GM20000 (cell line): ENCODE measurements at regions not wholly inside any gene's neighbourhood (a gene's known extent, or its start where the extent isn't known, plus 50 kb on each side); places are given as distances from the start of the nearest gene placed in this dataset.

Experiments used
- DNase-seq: peaks from one replicate; pipeline ENCODE4 v3.0.0; 2012; ENCODE audit warnings: low spot score
- TF ChIP-seq, protein P1 (sequence below): IDR thresholded peaks from 2 replicates; pipeline ENCODE4 v1.5.1; 2012; ENCODE audit warnings: mild to moderate bottlenecking, control low read depth; ENCODE audit errors: extremely low read depth, missing control alignments

DNA sequence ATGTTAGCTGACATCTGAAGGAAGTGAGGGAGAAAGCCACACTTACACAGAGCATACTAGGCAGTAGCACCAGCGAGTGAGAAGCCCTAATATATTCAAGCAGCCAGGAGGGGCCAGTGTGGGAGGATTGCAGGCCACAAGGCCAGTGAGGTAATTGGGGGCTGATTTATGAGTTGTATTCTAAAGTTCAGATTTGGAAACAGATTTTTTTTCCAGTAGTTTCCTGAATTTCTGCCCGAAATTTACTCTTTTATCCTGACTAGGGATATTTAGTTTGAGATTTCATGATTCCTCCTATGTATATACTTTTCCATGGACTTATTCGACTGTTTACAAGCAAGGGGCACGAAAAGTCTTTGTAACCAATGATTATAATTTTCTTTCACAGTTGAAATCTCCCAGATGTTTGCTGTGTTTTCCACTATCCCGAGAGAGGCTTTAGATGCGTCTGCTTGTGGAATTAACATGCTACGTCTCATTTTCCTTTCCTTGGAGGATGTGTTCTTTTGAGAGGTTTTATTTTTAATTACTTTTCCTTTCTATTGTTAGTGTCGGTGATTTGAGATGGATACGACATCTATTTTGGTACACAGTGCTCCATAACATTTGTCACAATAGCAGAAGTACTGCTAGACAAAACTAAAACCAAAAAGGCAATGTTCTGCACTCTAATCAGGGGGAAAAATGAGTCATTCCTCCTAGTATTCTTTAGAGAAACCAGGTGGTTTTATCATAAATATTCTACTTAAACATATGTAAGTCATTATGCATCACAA, 356.3 kb upstream of the HSF2 start:
- no peak for DNase-seq
- TF ChIP-seq, protein P1, sequence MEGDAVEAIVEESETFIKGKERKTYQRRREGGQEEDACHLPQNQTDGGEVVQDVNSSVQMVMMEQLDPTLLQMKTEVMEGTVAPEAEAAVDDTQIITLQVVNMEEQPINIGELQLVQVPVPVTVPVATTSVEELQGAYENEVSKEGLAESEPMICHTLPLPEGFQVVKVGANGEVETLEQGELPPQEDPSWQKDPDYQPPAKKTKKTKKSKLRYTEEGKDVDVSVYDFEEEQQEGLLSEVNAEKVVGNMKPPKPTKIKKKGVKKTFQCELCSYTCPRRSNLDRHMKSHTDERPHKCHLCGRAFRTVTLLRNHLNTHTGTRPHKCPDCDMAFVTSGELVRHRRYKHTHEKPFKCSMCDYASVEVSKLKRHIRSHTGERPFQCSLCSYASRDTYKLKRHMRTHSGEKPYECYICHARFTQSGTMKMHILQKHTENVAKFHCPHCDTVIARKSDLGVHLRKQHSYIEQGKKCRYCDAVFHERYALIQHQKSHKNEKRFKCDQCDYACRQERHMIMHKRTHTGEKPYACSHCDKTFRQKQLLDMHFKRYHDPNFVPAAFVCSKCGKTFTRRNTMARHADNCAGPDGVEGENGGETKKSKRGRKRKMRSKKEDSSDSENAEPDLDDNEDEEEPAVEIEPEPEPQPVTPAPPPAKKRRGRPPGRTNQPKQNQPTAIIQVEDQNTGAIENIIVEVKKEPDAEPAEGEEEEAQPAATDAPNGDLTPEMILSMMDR: no peak

DNA sequence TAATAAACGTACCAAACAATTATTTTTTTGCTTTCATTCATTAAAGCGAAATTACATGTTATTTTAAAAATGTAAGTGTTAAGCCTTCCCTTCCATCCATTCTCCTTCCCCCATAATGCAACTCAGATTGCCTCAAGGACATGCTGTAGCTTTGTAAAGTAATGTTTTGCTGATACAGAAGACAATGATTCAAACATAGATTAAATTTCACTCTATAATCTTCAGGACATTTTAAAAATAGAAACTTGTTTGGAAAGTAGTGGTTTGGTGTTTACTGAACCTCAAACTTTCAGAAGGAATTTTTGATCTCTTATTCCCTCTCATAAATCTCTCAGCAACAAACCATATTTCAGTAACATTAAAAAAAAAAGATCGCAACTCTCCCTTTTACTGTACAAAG, 350.9 kb upstream of the HSF2 start:
- DNase-seq: no peak
- TF ChIP-seq, protein P1: no peak

DNA sequence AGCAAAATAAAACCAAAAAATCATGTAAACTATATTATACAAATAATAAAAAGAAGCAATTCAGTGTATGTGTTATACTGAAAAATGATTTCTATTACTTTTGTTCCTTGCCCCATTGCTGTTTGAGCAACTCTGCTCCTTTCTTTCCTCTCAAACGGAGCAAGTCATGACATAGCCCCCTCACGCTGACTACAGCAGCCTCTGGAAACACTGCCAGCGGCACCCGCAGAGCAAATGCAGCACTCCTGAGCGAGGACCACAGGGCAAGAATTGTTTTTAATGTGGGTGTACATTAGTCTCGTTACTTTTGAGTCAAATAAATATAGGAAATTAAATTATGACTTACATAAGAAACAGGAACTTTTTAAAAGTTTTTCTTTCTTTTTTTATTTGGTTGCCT, 350.1 kb upstream of the HSF2 start:
- no peak for DNase-seq

DNA sequence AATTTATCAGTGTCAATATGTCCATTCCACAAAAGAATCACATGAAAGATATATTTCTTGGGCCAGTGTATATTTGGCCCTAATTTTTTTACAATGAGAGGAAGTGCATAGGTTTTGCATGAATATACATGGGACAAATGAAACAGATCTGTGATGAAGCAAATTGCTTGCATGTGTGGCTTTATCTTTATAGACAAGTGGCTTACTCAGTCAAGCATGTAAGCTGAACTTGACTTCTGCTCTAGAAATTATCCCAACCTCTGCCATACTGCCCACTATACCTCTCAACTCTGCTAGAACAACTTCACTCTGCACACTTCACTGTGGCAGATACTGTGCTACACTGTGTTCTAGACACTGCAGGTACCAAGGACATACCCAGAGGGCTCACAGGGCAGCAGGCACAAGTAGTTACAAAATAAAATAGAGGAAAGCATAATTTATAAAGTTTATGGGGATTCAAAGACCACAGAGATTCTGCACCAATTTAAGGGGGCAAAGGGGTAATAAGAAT, 349.2 kb upstream of the HSF2 start:
- DNase-seq: no peak
- TF ChIP-seq, protein P1: no peak

More for the DNA sequence above, 350.1 kb upstream of the HSF2 start:
- TF ChIP-seq, protein P1: no peak

DNA sequence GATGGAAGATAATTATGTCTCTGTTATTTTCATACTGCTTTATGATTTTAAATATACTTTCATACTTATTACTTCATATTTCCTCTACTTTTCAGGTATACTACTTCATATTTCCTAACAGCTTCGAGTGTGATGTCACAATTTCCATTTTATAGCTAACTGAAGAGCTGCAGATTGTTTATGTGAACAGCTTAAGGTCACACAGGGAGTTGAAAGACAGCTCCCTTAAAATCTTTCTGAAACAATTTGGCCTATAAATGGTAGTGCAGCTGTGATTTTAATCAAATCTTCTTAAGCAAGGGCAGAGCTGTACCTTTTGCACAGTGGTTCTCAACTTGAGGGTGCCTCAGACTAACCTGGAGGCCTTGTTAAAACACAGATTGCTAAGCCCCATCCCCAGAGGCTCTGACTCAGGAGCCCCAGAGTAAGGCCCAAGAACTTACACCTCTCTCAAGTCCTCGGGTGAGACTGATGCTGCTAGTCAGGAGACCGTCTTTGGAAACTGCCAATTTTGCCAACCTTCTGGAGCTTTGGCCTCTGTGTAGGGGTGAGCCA, 347.0 kb upstream of the HSF2 start:
- DNase-seq: no peak
- TF ChIP-seq, protein P1: no peak

DNA sequence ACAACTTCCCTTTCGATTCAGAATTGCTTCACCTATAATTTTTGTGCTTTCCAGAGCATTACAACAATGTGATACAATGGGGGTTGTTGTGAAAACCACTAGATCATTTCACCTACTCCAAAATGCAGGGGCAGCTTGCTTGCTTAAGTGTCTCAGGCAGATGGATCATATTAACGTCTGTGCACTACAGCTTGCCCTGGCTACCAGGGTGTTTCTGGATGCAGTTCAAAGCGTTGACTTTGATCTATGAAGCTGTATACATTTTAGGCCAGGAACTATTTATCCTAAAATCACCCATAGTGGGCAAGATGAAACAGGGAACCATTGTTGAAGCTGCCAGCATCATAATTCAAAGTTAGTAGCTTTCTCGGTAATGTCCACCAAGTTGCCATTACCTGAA, 339.5 kb upstream of the HSF2 start:
- TF ChIP-seq, protein P1: no peak
- DNase-seq: no peak

DNA sequence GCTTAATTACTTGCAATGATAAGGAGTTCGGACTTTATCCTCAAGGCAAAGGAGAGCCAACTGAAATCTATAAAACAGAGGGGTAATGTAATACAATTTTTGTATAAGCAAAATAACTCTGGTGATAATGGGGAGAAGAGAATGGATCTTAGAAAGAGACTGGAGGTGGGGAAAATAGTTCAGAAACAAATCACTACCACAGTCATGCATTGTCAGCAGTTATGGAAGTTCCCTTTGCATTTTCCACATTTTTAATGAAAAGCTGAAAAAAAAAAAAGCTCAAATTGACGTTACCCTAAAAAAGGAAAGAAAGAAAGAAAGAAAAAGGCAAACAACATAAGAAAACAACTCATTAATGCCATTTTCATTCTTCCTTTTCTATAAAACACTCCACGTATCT, 337.6 kb upstream of the HSF2 start:
- DNase-seq: no peak
- TF ChIP-seq, protein P1: no peak
